SH-SY5Y (cell line): ENCODE measurements at regions not wholly inside any gene's neighbourhood (a gene's known extent, or its start where the extent isn't known, plus 50 kb on each side); places are given as distances from the start of the nearest gene placed in this dataset.

Experiments
- GATA2 ChIP-seq: IDR thresholded peaks from 2 replicates; pipeline ENCODE4 v1.6.1; 2011; ENCODE audit warnings: mild to moderate bottlenecking, low read depth, low read length
- GATA3 ChIP-seq: IDR thresholded peaks from 2 replicates; pipeline ENCODE4 v1.6.1; 2011; ENCODE audit warnings: low read depth, mild to moderate bottlenecking, low read length, moderate library complexity

- TF ChIP-seq GATA2 (no peak), GATA3 (no peak)
Measured at GRCh38 chr2:42979870-42980763, 187.7 kb upstream of the HAAO start.

DNA sequence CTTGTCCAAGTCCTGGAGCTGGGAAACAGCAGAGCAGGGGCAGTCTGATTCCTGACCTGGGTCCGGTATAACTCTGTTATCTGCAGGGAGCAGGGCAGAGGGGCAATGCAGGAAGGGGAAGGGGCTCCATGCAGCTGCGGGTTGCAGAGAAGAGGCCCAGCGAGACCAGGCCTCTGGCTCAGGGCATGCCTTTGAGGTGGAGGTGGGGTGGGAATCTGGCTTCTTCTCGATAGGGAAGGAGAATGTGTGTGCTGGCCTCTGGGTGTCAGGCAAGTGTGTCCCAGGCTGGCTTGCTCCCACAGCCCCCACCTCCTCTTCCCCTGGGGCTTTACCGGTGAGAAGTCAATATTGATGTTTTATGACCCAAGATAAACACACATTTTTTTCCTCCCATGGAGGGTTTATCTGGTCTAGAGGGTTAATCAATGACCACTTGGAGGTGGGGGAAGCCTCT is 187.1 kb upstream of the HAAO start:
- no peak for TF ChIP-seq GATA3
- TF ChIP-seq GATA2, result no peak

GRCh38 chr2:42978887-42979415 is 186.6 kb upstream of the HAAO start:
- TF ChIP-seq GATA3 (no peak), GATA2 (no peak)

DNA sequence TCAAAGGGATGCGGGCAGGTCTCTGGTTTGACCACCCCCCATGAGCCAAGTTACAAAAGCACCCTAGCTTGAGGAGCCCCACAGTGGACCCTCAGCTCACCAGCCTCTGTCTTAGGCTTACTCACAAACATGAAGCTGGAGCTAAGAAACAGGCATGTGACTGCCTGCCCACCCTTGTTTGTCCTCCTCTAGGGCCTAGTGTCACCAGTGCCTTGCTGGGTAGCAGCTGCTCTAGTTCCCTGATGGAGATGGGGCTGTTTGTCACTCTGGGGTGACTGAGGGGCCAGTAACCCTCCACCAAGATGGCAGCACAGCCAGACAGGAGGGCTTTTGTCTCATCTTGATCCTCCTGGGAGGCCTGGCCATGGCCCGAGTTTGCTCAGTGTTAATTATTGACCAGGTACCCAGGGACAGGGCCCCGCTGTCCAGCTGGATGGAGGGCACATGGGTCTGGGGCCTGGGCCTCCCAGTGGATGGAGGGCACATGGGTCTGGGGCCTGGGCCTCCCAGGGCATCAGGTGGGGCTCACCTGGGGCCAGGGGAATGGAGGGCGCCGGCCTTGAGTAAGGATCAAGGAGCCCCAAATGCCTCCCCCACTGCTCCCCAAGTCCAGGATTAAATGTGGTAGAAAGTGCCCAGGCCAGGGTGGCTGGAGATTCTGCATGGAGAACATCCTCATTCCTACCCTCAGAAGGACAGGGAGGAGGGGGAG is 185.9 kb upstream of the HAAO start:
- TF ChIP-seq GATA2, result no peak
- TF ChIP-seq GATA3, result no peak

GRCh38 chr2:42977270-42978174 is 185.1 kb upstream of the HAAO start:
- no peak for TF ChIP-seq GATA2
- TF ChIP-seq GATA3, result no peak

GRCh38 chr2:42976351-42976750 is 184.0 kb upstream of the HAAO start:
- TF ChIP-seq GATA2 (no peak), GATA3 (no peak)

- peak; percentile 35; the same call in 1 of the 2 replicates for TF ChIP-seq GATA2
- no peak for TF ChIP-seq GATA3
Measured at GRCh38 chr2:42974721-42975717, 182.6 kb upstream of the HAAO start.

GRCh38 chr2:42974169-42974720 is 181.9 kb upstream of the HAAO start:
- TF ChIP-seq GATA2 (no peak), GATA3 (no peak)

- TF ChIP-seq GATA3 (no peak), GATA2 (no peak)
Measured at GRCh38 chr2:42973726-42974125, 181.3 kb upstream of the HAAO start.

DNA sequence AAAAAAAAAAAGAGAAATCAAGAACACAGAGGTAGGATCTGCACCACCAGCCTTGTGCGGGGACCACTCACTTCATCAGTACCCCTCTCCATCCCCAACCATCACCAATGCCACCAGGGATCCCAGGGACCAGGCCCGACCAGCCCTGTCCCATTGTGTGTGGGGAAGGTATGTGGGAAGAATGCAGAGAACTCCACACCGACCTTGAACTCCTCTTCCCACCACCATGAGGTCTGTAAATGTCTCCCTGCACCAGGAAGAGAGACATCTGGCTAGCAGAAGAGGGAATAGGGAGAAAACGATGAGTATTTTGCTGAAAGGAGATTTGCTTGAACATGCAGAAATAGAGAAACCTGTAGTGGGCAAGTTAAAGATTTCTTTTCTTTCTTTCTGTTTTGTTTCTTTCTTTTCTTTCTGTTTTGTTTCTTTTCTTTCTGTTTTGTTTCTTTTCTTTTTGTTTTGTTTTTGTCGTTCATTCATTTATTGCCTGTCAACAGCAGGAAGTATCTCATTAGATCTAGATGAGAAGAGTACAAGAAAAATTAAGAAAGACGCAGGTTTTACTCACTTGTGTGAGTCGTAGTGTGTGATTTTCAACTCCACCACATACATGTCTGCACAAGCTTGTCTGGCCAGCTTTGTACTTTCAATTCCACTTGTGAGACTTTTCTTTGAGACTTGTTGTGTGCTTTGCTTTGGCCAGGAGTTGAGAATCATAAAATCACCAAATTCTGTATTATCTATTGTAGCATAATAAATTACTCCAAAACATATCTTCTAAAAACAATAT is 179.8 kb upstream of the HAAO start:
- TF ChIP-seq GATA3 (no peak), GATA2 (no peak)

DNA sequence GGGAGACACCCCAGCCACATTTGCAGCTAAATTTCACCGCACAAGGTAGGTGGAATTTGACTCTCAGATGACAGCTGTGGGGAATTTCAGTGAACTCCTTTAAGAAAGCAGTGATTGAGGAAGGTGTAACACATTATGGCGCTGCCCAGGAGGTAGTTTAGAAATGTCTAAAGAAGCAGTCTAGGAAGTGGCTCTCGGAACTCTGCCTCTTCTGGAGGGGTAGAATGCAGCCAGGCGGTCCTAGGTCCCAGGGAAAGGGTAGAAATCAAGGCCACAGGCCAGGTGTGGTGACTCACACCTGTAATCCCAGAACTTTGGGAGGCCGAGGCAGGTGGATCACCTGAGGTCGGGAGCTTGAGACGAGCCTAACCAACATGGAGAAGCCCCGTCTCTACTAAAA is 179.0 kb upstream of the HAAO start:
- TF ChIP-seq GATA2, result no peak
- TF ChIP-seq GATA3, result no peak

DNA sequence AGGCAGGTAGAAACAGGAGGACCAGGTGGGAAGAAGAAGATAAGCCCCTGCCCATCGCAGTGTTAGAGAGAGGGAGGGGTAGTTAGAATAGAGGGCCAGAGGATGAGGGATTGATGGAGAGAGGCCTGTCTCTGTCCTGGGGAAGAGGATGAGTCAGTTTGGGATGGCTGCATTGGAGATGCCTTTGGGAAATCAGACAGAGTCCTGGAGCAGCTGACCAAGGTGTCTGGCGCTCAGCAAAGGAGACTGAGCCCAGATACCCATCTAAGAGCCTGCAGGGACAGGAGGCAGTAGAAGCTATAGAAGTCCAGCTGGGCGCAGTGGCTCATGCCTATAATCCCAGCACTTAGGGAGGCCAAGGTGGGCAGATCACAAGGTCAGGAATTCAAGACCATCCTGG is 177.8 kb upstream of the HAAO start:
- TF ChIP-seq GATA2 (peak; percentile 45), GATA3 (no peak)
